H9 (cell line): ENCODE measurements at regions not wholly inside any gene's neighbourhood (a gene's known extent, or its start where the extent isn't known, plus 50 kb on each side); places are given as distances from the start of the nearest gene placed in this dataset.

Experiments
- DNase-seq: peaks from one replicate; pipeline ENCODE4 v3.0.0-alpha.2; 2017
- H2AFZ ChIP-seq: one replicate; pipeline ENCODE4 v1.6.1; 2013; ENCODE audit warnings: mild to moderate bottlenecking, low read length, control low read depth, moderate library complexity
- H2AK5ac ChIP-seq: 2 replicates; pipeline ENCODE4 v1.6.1; 2013; ENCODE audit warnings: low read length, control low read depth, mixed read lengths; ENCODE audit not compliant: insufficient read length
- H2BK120ac ChIP-seq: one replicate; pipeline ENCODE4 v1.6.1; 2013; ENCODE audit warnings: low read depth, mild to moderate bottlenecking, low read length, control low read depth, inconsistent platforms; ENCODE audit not compliant: poor library complexity, severe bottlenecking
- H2BK12ac ChIP-seq: 2 replicates; pipeline ENCODE4 v1.6.1; 2013; ENCODE audit warnings: low read length, control low read depth, mixed read lengths, low read depth; ENCODE audit not compliant: insufficient read length
- H2BK15ac ChIP-seq: 2 replicates; pipeline ENCODE4 v1.6.1; 2013; ENCODE audit warnings: low read depth, low read length, control low read depth
- H2BK20ac ChIP-seq: one replicate; pipeline ENCODE4 v1.6.1; 2013; ENCODE audit warnings: low read depth, mild to moderate bottlenecking, low read length, control low read depth, inconsistent platforms; ENCODE audit not compliant: poor library complexity, severe bottlenecking
- H2BK5ac ChIP-seq: 2 replicates; pipeline ENCODE4 v1.6.1; 2013; ENCODE audit warnings: low read length, control low read depth, mixed read lengths; ENCODE audit not compliant: insufficient read length
- H3K14ac ChIP-seq: 2 replicates; pipeline ENCODE4 v1.6.1; 2013; ENCODE audit warnings: low read length, control low read depth; ENCODE audit not compliant: insufficient read depth
- H3K18ac ChIP-seq: 2 replicates; pipeline ENCODE4 v1.6.1; 2013; ENCODE audit warnings: low read depth, mild to moderate bottlenecking, mixed read lengths, low read length, control low read depth; ENCODE audit not compliant: insufficient read length
- H3K23ac ChIP-seq: 2 replicates; pipeline ENCODE4 v1.6.1; 2013; ENCODE audit warnings: low read length, control low read depth, mixed read lengths, low read depth; ENCODE audit not compliant: insufficient read length
- H3K23me2 ChIP-seq: 2 replicates; pipeline ENCODE4 v1.6.1; 2013; ENCODE audit warnings: low read depth, mild to moderate bottlenecking, mixed read lengths, low read length, control low read depth; ENCODE audit not compliant: insufficient read length, poor library complexity, severe bottlenecking
- H3K27ac ChIP-seq: 2 replicates; pipeline ENCODE4 v1.5.1; 2013; ENCODE audit warnings: low read length, control low read depth, mixed read lengths, low read depth; ENCODE audit not compliant: insufficient read length
- H3K27me3 ChIP-seq: 2 replicates; pipeline ENCODE4 v1.6.1; 2013; ENCODE audit warnings: low read length, control low read depth, inconsistent platforms; ENCODE audit not compliant: insufficient read depth
- H3K4ac ChIP-seq: 2 replicates; pipeline ENCODE4 v1.6.1; 2013; ENCODE audit warnings: low read depth, mild to moderate bottlenecking, control low read depth, inconsistent platforms, low read length, moderate library complexity
- H3K4me1 ChIP-seq: 2 replicates; pipeline ENCODE4 v1.6.1; 2013; ENCODE audit warnings: low read length, control low read depth, inconsistent platforms; ENCODE audit not compliant: insufficient read depth
- H3K4me2 ChIP-seq: 2 replicates; pipeline ENCODE4 v1.6.1; 2013; ENCODE audit warnings: low read length, control low read depth, mixed read lengths; ENCODE audit not compliant: insufficient read length, insufficient read depth
- H3K56ac ChIP-seq: 2 replicates; pipeline ENCODE4 v1.6.1; 2013; ENCODE audit warnings: low read depth, mild to moderate bottlenecking, mixed read lengths, low read length, control low read depth; ENCODE audit not compliant: insufficient read length
- H3K79me1 ChIP-seq: 2 replicates; pipeline ENCODE4 v1.6.1; 2013; ENCODE audit warnings: low read depth, mild to moderate bottlenecking, moderate library complexity, low read length, control low read depth, inconsistent platforms; ENCODE audit not compliant: insufficient read depth, poor library complexity, severe bottlenecking
- H3K79me2 ChIP-seq: 2 replicates; pipeline ENCODE4 v1.6.1; 2013; ENCODE audit warnings: low read length, control low read depth, inconsistent platforms; ENCODE audit not compliant: insufficient read depth
- H3K9ac ChIP-seq: 2 replicates; pipeline ENCODE4 v1.6.1; 2013; ENCODE audit warnings: low read length, control low read depth, mixed read lengths; ENCODE audit not compliant: insufficient read length; ENCODE audit errors: extremely low read depth
- H3K9me3 ChIP-seq: one replicate; pipeline ENCODE4 v1.6.1; 2013; ENCODE audit warnings: low read depth, low read length, inconsistent platforms; ENCODE audit not compliant: control insufficient read depth
- H3T11ph ChIP-seq: one replicate; pipeline ENCODE4 v1.6.1; 2013; ENCODE audit warnings: mild to moderate bottlenecking, low read length, control low read depth, inconsistent platforms
- H4K20me1 ChIP-seq: one replicate; pipeline ENCODE4 v1.6.1; 2013; ENCODE audit not compliant: control insufficient read depth, insufficient read length, insufficient read depth
- H4K5ac ChIP-seq: 2 replicates; pipeline ENCODE4 v1.6.1; 2013; ENCODE audit warnings: low read depth, mild to moderate bottlenecking, mixed read lengths, low read length, control low read depth; ENCODE audit not compliant: insufficient read length
- H4K8ac ChIP-seq: replicated peaks from 2 replicates; pipeline ENCODE4 v1.6.1; 2013; ENCODE audit warnings: low read length, control low read depth, mixed read lengths, low read depth; ENCODE audit not compliant: insufficient read length
- H4K91ac ChIP-seq: 2 replicates; pipeline ENCODE4 v1.6.1; 2013; ENCODE audit warnings: low read depth, mild to moderate bottlenecking, moderate library complexity, mixed read lengths, low read length, control low read depth; ENCODE audit not compliant: insufficient read length
- H3K27ac Mint-ChIP-seq, 3 experiments: 2 replicates in 2 of 3; 3 replicates in 1 of 3; pipeline ENCODE4 v1.8.0; 2020 to 2021; ENCODE audit warnings: mixed read lengths in 3 of 3, mild to moderate bottlenecking in 1 of 3, moderate library complexity in 1 of 3
- H3K27me3 Mint-ChIP-seq: 2 replicates; pipeline ENCODE4 v1.8.0; 2021; ENCODE audit warnings: low read depth, mild to moderate bottlenecking, moderate library complexity, mixed read lengths
- H3K36me3 Mint-ChIP-seq, 3 experiments: 2 replicates in 2 of 3; 3 replicates in 1 of 3; pipeline ENCODE4 v1.8.0; 2020 to 2021; ENCODE audit warnings: low read depth in 3 of 3, mixed read lengths in 3 of 3; ENCODE audit not compliant: insufficient read depth in 1 of 3
- H3K4me1 Mint-ChIP-seq, 2 experiments: 2 replicates each; pipeline ENCODE4 v1.8.0; 2020; ENCODE audit warnings: mixed read lengths in 2 of 2
- H3K4me3 Mint-ChIP-seq, 2 experiments: 2 replicates in 1 of 2; 3 replicates in 1 of 2; pipeline ENCODE4 v1.8.0; 2020 to 2021; ENCODE audit warnings: mild to moderate bottlenecking in 2 of 2, mixed read lengths in 2 of 2, moderate library complexity in 1 of 2
- H3K9me3 Mint-ChIP-seq, 2 experiments: 2 replicates in 1 of 2; 3 replicates in 1 of 2; pipeline ENCODE4 v1.8.0; 2020; ENCODE audit warnings: mild to moderate bottlenecking in 2 of 2, mixed read lengths in 2 of 2, moderate library complexity in 1 of 2
- WGBS: extraction: QIAGEN DNeasy Blood & Tissue Kit; methylation state at CpG from one replicate; pipeline ENCODE4 v1.1.7; 2013; ENCODE audit warnings: missing lambda C conversion rate, low lambda C conversion rate, mixed read lengths; ENCODE audit not compliant: insufficient read length; ENCODE audit errors: extremely low coverage; 5-methylcytosine and 5-hydroxymethylcytosine counted together
- TF ChIP-seq, protein P1 (sequence below): fragments of 200-600 bp; sonication (generic); conservative IDR thresholded peaks from 3 replicates; pipeline ENCODE4 v1.8.0; 2021; ENCODE audit warnings: antibody characterized with exemption, mild to moderate bottlenecking

DNA sequence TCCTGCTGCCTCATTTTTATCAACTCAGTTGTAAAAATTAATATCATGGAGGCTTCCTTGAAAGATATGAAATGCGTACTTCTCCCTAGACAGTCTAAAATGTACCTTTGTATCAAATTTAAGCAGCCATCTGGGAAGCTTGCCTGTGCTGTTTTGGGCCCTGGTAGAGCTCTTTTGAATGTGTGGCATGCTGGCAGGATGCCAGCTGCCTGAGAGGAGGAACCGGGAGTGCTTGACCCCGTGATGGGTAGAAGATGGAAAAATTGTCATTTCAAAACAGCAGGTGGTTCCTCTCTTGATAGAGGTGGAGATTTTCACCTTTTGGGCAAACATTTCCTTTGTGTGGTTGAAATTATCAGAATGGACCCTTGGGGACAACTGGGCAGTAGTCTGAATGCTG lies 245.3 kb downstream of the RPLP1 start:
- peaks cover under 1% of the 10 kb centered on the region for H3K27me3 Mint-ChIP-seq
- H2BK12ac ChIP-seq: no peak overlapping the region
- no peaks in the 10 kb centered on the region; a peak in 2 of 7 replicates for H3K36me3 Mint-ChIP-seq
- no peaks in the 10 kb centered on the region for H3K27me3 ChIP-seq
- H2AFZ ChIP-seq: no peak overlapping the region
- H3K4me2 ChIP-seq: no peak overlapping the region
- TF ChIP-seq, protein P1, sequence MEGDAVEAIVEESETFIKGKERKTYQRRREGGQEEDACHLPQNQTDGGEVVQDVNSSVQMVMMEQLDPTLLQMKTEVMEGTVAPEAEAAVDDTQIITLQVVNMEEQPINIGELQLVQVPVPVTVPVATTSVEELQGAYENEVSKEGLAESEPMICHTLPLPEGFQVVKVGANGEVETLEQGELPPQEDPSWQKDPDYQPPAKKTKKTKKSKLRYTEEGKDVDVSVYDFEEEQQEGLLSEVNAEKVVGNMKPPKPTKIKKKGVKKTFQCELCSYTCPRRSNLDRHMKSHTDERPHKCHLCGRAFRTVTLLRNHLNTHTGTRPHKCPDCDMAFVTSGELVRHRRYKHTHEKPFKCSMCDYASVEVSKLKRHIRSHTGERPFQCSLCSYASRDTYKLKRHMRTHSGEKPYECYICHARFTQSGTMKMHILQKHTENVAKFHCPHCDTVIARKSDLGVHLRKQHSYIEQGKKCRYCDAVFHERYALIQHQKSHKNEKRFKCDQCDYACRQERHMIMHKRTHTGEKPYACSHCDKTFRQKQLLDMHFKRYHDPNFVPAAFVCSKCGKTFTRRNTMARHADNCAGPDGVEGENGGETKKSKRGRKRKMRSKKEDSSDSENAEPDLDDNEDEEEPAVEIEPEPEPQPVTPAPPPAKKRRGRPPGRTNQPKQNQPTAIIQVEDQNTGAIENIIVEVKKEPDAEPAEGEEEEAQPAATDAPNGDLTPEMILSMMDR: no peak
- H2BK20ac ChIP-seq: no peak overlapping the region
- no peaks in the 10 kb centered on the region for H3K79me2 ChIP-seq
- no peaks in the 10 kb centered on the region for H3K9me3 Mint-ChIP-seq
- no peak for DNase-seq
- H3K27ac ChIP-seq: no peak overlapping the region
- no peak overlapping the region for H3K4ac ChIP-seq
- H3K4me3 Mint-ChIP-seq: no peak overlapping the region
- H3K4me1 ChIP-seq: no peaks in the 10 kb centered on the region
- no peak overlapping the region for H3K18ac ChIP-seq
- no peak overlapping the region for H3K23ac ChIP-seq
- no CpG with 5 or more reads among the region's 3 CpGs for WGBS
- no peak overlapping the region for H3T11ph ChIP-seq
- H3K27ac Mint-ChIP-seq: no peak overlapping the region
- peaks cover 0 to 8% of the 10 kb centered on the region in 2 experiments; a peak in 2 of 4 replicates for H3K4me1 Mint-ChIP-seq
- H3K56ac ChIP-seq: no peak overlapping the region
- H2BK15ac ChIP-seq: no peak overlapping the region
- H4K5ac ChIP-seq: no peak overlapping the region
- H4K91ac ChIP-seq: no peak overlapping the region
- H4K8ac ChIP-seq: no peak overlapping the region
- no peak overlapping the region for H2BK5ac ChIP-seq
- H3K14ac ChIP-seq: no peak overlapping the region
- no peak overlapping the region for H2BK120ac ChIP-seq
- H2AK5ac ChIP-seq: no peak overlapping the region
- no peaks in the 10 kb centered on the region for H3K79me1 ChIP-seq
- no peaks in the 10 kb centered on the region for H3K23me2 ChIP-seq
- H3K9me3 ChIP-seq: no peaks in the 10 kb centered on the region
- H3K9ac ChIP-seq: no peak overlapping the region
- no peaks in the 10 kb centered on the region for H4K20me1 ChIP-seq
